ENCODE measurements at regions not wholly inside any gene's neighbourhood (a gene's known extent, or its start where the extent isn't known, plus 50 kb on each side); places are given as distances from the start of the nearest gene placed in this dataset.

DNA sequence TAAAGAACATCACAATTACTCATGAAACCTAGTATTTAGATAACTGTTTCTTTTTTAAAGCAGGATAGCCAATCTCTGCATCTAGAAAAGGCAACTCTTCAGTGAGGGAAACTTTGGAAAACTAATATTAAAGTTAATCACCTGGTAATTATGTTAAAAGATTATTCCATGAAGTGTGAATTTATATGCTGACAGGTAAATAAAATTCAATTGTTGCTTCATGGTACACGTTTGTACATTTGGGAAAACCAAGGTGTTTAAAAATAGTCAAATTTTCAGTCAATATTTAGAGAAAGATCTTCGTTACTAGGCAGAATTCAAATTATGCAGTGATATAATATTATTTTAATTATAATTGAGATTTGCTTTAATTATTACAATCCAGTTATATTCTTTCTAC, 100.1 kb upstream of the LRFN5 start:
- DNase-seq (ENCODE audit: low read depth), result no peak
- no peak for TF ChIP-seq CTCF (IDR thresholded peaks at IDR 0.05; ENCODE audit: control insufficient read depth, insufficient read depth, low read depth, low read length, missing control alignments)
- no peak overlapping the region for H3K4me3 ChIP-seq (ENCODE audit: control insufficient read depth, low read depth, low read length)

DNA sequence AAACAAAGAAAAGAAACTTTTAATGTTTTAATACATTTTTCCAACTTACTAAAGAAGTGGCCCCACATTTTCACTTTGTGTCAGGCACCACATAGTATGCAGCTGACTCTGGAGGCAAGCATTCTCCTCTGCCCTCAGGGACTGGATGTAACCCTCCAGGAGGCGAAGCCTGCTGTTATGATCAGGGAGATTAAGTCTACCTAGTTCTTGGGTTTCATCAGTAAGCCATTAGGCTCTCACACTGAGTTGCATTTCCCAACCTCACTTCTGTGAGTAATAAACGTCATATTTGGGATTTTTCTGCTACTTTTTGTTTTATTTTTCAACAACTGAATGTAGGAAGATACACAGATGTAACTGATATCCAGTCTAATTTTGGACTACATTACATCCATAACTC, 101.2 kb upstream of the LRFN5 start:
- no peak overlapping the region for H3K4me3 ChIP-seq (ENCODE audit: control insufficient read depth, low read depth, low read length)
- no peak for DNase-seq (ENCODE audit: low read depth)
- TF ChIP-seq CTCF (IDR thresholded peaks at IDR 0.05; ENCODE audit: control insufficient read depth, insufficient read depth, low read depth, low read length, missing control alignments), result no peak

DNA sequence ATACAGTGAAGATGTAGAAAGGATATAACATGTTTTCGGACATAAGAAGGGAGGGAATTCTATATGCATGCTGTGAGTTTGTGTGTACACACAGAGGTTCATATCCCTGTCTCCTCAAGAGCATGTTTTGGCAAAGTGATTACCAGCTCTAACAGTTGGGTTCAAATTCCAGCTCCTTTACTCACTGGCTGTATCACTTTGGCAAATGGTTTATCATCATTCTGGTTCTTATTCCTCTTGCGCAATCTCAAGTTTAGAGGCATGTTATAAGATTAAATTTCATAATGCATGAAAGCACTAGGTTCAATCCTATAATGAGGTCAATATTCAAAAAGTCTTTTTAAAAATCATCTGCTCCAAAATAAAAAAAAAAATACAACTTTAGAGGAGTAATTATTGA, 107.7 kb upstream of the LRFN5 start:
- no peak for TF ChIP-seq CTCF (IDR thresholded peaks at IDR 0.05; ENCODE audit: control insufficient read depth, insufficient read depth, low read depth, low read length, missing control alignments)
- H3K4me3 ChIP-seq (ENCODE audit: control insufficient read depth, low read depth, low read length), result no peak overlapping the region
- no peak for DNase-seq (ENCODE audit: low read depth)

- no peak for TF ChIP-seq CTCF (IDR thresholded peaks at IDR 0.05; ENCODE audit: control insufficient read depth, insufficient read depth, low read depth, low read length, missing control alignments)
- DNase-seq (ENCODE audit: low read depth), result no peak
- H3K4me3 ChIP-seq (ENCODE audit: control insufficient read depth, low read depth, low read length), result no peak overlapping the region
Measured at GRCh38 chr14:41490323-41490722, 116.4 kb upstream of the LRFN5 start.

DNA sequence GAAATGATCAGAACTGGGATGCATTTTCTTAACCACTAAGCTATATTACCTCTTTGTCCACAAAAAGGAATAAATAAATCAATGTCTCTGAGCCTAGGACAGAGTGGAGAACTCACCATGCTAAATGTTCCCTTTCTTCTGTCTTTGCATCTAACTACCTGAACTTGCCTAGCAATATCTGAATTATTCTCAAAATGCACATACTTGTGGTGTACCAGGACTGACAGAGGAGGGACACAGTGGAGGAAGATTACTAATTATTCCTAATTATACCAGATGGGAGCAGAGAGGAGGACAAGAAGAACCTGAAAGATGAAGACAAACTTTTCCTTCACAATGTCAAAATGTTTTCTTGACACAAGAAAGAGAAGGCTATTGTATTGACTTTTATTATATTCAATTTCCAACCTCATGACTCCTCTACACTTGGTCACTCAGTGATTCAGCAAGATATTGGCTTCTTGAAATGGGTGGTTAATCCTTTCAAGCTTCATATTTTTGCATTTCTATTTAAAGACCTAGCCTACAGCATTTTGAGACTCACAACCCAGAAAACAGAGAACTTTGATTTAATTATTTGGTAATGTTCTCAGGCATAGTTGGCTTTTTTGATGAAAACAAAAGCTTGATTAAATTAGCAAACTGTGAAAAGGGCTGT, 117.2 kb upstream of the LRFN5 start:
- no peak overlapping the region for H3K4me3 ChIP-seq (ENCODE audit: control insufficient read depth, low read depth, low read length)
- no peak for TF ChIP-seq CTCF (IDR thresholded peaks at IDR 0.05; ENCODE audit: control insufficient read depth, insufficient read depth, low read depth, low read length, missing control alignments)

DNA sequence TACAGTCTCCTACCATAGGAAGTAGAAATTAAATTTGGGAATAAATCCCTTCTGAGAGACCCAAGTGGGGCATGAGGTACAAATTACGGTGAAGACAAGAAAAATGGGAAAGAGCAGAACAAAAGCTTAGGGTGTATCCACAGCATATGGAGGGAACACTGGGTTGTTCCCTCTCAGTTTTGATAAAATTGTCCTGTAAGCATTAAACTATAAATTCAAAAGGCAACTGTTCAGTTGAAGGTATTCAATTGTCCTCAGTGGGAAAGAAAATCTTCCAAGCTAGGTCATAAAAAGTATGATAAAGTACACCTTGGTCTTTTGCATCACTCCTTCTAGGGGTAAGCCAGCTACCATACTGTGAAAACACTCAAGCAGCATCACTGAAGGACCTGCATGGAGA, 118.3 kb upstream of the LRFN5 start:
- no peak overlapping the region for H3K4me3 ChIP-seq (ENCODE audit: control insufficient read depth, low read depth, low read length)
- no peak for DNase-seq (ENCODE audit: low read depth)
- no peak for TF ChIP-seq CTCF (IDR thresholded peaks at IDR 0.05; ENCODE audit: control insufficient read depth, insufficient read depth, low read depth, low read length, missing control alignments)

More for the DNA sequence above, 117.2 kb upstream of the LRFN5 start:
- no peak for DNase-seq (ENCODE audit: low read depth)

- no peak for TF ChIP-seq CTCF (IDR thresholded peaks at IDR 0.05; ENCODE audit: control insufficient read depth, insufficient read depth, low read depth, low read length, missing control alignments)
- H3K4me3 ChIP-seq (ENCODE audit: control insufficient read depth, low read depth, low read length), result no peak overlapping the region
- no peak for DNase-seq (ENCODE audit: low read depth)
Measured at GRCh38 chr14:41482861-41483260, 123.8 kb upstream of the LRFN5 start.

Data from AG09309 (cell line).